K562 (cell line): ENCODE measurements at regions not wholly inside any gene's neighbourhood (a gene's known extent, or its start where the extent isn't known, plus 50 kb on each side); places are given as distances from the start of the nearest gene placed in this dataset.

Source experiments
- ATAC-seq: fragments of 200-7000 bp; cut with Tn5 transposase; 3 replicates; pipeline ENCODE4 v1.9.1; 2020; ENCODE audit warnings: moderate library complexity
- BruUV-seq: library from RNA; stranded (reverse); fragments of 400-500 nt; replicated peaks from 2 replicates; lab custom pipeline; 2021; lab: Mats Ljungman, UMichigan
- CTCF ChIA-PET: fragments of 300-600 bp; formaldehyde crosslinking; extraction: SDS; loops from one replicate; lab custom pipeline; 2021; ENCODE audit warnings: low intra/inter-chr PET ratio; lab: Yijun Ruan, JAX
- POLR2A ChIA-PET: fragments of 300-600, 350-650 bp; sonication (Branson Sonifier 250); formaldehyde crosslinking; extraction: SDS; loops from one replicate; lab custom pipeline; 2021; ENCODE audit warnings: antibody characterized with exemption, inconsistent platforms; lab: Yijun Ruan, JAX
- DNase-seq, 4 experiments: peaks; one replicate each; pipeline versions ENCODE4 v3.0.0 to v3.0.0-alpha.2; 2011 to 2018; ENCODE audit warnings: low spot score in 3 of 4, mixed read lengths in 3 of 4; ENCODE audit errors: extremely low read depth in 1 of 4
- FAIRE-seq: peaks from 2 replicates; lab custom pipeline; 2011; peaks lifted over from hg19 to GRCh38; lab: Jason Lieb, UNC
- H2AFZ ChIP-seq: 2 replicates; pipeline ENCODE4 v1.6.0; 2011; ENCODE audit warnings: low read depth, low read length, control low read depth, inconsistent platforms
- H3K27ac ChIP-seq: fragments of 200-600 bp; 3 replicates; pipeline ENCODE4 v1.8.0; 2011; ENCODE audit warnings: low read depth, mild to moderate bottlenecking, control low read depth, inconsistent platforms, low read length, moderate library complexity, mixed read lengths; ENCODE audit errors: extremely low read depth
- H3K27me3 ChIP-seq, 2 experiments: fragments of 300-600 bp in 1 of 2; 2 replicates in 1 of 2; 3 replicates in 1 of 2; pipeline versions ENCODE4 v1.6.0 to v1.8.0; 2011; ENCODE audit warnings: inconsistent platforms in 2 of 2, low read length in 2 of 2, mild to moderate bottlenecking in 1 of 2, mixed read lengths in 1 of 2, moderate library complexity in 1 of 2; ENCODE audit not compliant: control insufficient read depth in 2 of 2, insufficient read depth in 2 of 2
- H3K36me3 ChIP-seq: fragments of 300-600 bp; 3 replicates; pipeline ENCODE4 v1.8.0; 2011; ENCODE audit warnings: mild to moderate bottlenecking, low read length, inconsistent platforms; ENCODE audit not compliant: control insufficient read depth, insufficient read depth
- H3K4me1 ChIP-seq, 2 experiments: fragments of 200-600 bp in 1 of 2; replicated peaks in 1 of 2; 2 replicates in 1 of 2; 3 replicates in 1 of 2; pipeline versions ENCODE4 v1.5.1 to v1.8.0; 2011; ENCODE audit warnings: inconsistent platforms in 2 of 2, low read length in 2 of 2, mild to moderate bottlenecking in 1 of 2, mixed read lengths in 1 of 2, moderate library complexity in 1 of 2; ENCODE audit not compliant: control insufficient read depth in 2 of 2, insufficient read depth in 2 of 2
- H3K4me2 ChIP-seq: 2 replicates; pipeline ENCODE4 v1.6.1; 2011; ENCODE audit warnings: low read length, control low read depth, inconsistent platforms, mixed read lengths; ENCODE audit not compliant: insufficient read depth
- H3K4me3 ChIP-seq: fragments of 200-600 bp; sonication (generic), shearing (Covaris generic); 2 replicates; pipeline ENCODE4 v1.5.1; 2016; ENCODE audit warnings: control low read depth, inconsistent platforms
- H3K79me2 ChIP-seq: fragments of 200-600 bp; 3 replicates; pipeline ENCODE4 v1.8.0; 2011; ENCODE audit warnings: low read length, inconsistent platforms; ENCODE audit not compliant: control insufficient read depth, insufficient read depth
- H3K9ac ChIP-seq, 2 experiments: 2 replicates each; pipeline versions ENCODE4 v1.6.0 to v1.6.1; 2011; ENCODE audit warnings: low read depth in 2 of 2, low read length in 2 of 2, control low read depth in 1 of 2, inconsistent platforms in 1 of 2, mild to moderate bottlenecking in 1 of 2, mixed read lengths in 1 of 2; ENCODE audit not compliant: insufficient read depth in 1 of 2
- H3K9me1 ChIP-seq: one replicate; pipeline ENCODE4 v1.6.0; 2011; ENCODE audit warnings: inconsistent platforms, mild to moderate bottlenecking, low read length, moderate library complexity; ENCODE audit not compliant: control insufficient read depth, insufficient read depth
- H3K9me3 ChIP-seq: replicated peaks from 2 replicates; pipeline ENCODE4 v1.5.1; 2011; ENCODE audit warnings: low read depth, low read length, inconsistent platforms; ENCODE audit not compliant: control insufficient read depth, insufficient read depth
- H4K20me1 ChIP-seq: replicated peaks from 2 replicates; pipeline ENCODE4 v1.6.1; 2011; ENCODE audit warnings: low read length, inconsistent platforms, mixed read lengths; ENCODE audit not compliant: control insufficient read depth, insufficient read depth
- ELK3 ChIP-seq: fragments of 450-650 bp; formaldehyde crosslinking; IDR thresholded peaks from 2 replicates; pipeline ENCODE4 v1.4.0; 2020; ENCODE audit warnings: mild to moderate bottlenecking
- MYC ChIP-seq, 2 experiments: fragments of 250-450 bp in 1 of 2; sonication (Bioruptor Pico) in 1 of 2; IDR thresholded peaks; 2 replicates each; pipeline versions ENCODE4 v1.5.1 to v1.6.1; 2012 to 2021; ENCODE audit warnings: low read depth in 2 of 2, borderline replicate concordance in 1 of 2, improper control_type of control experiment in 1 of 2, low read length in 1 of 2, mild to moderate bottlenecking in 1 of 2, moderate library complexity in 1 of 2
- NFIC ChIP-seq: fragments of 450-650 bp; IDR thresholded peaks from 2 replicates; pipeline ENCODE4 v1.6.1; 2017; ENCODE audit warnings: mild to moderate bottlenecking, inconsistent platforms
- TFE3 ChIP-seq: fragments of 450-650 bp; formaldehyde crosslinking; IDR thresholded peaks from 2 replicates; pipeline ENCODE4 v1.4.0; 2020; ENCODE audit warnings: mild to moderate bottlenecking, mixed read lengths
- WGBS: fragments of 100-300 bp; shearing (Covaris generic); methylation state at CpG from one replicate; pipeline ENCODE4 v1.1.6; 2016; ENCODE audit warnings: low coverage, mixed read lengths; ENCODE audit not compliant: insufficient coverage; ENCODE audit errors: missing lambda C conversion rate; 5-methylcytosine and 5-hydroxymethylcytosine counted together
- in situ Hi-C: fragments of 300-500 bp; cut with MboI; formaldehyde crosslinking; loops from 4 replicates; pipeline ENCODE4 v1.15.0; 2018; ENCODE audit warnings: inconsistent platforms, mixed read lengths
- intact Hi-C: fragments of 100-400 bp; cut with micrococcal nuclease; formaldehyde crosslinking; loops from 2 replicates; pipeline ENCODE4 v1.14.2; 2022

DNA sequence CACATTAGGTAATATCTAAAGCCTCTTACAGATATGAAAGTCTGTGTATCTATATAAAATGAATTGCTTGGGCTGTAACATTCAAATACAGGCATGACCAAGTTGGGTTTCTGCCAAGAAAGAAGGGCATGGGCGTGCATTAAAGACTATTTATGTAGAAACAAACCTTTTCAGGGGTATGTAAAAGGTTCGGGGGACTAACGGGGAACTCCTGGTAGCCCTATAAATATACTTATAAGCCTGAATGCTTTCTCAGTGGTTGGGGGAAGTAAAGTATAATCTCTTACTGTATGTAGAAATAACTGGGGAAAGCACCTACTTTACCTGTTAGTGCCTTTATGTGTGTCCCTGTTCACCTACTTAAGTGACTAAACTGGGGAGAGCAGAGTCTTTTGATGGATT, 154.5 kb upstream of the TBL1XR1 start:
- no peak for DNase-seq
- Histone ChIP-seq H3K79me2 (no peaks in the 10 kb centered on the region), H3K27me3 (no peaks in the 10 kb centered on the region), H3K4me2 (no peak overlapping the region), H3K9me1 (no peaks in the 10 kb centered on the region), H3K9me3 (no peaks in the 10 kb centered on the region), H2AFZ (peak overlapping the region; percentile 69), H3K4me1 (peaks cover 8 to 30% of the 10 kb centered on the region in 2 experiments), H3K4me3 (no peak overlapping the region), H4K20me1 (no peaks in the 10 kb centered on the region), H3K27ac (no peak overlapping the region), H3K9ac (no peak overlapping the region), H3K36me3 (no peaks in the 10 kb centered on the region)
- no peak for TF ChIP-seq MYC (IDR thresholded peaks at IDR 0.05; ENCODE audit: low read depth, low read length)
- TF ChIP-seq MYC (CRISPR knock-in tag; IDR thresholded peaks at IDR 0.05; ENCODE audit: borderline replicate concordance, low read depth), result no peak
- no peak for TF ChIP-seq ELK3 (CRISPR knock-in tag)
- TF ChIP-seq NFIC, result 0 out of 2 replicates have a peak, but pooled peaks have one; percentile 16
- no peak for TF ChIP-seq TFE3 (CRISPR knock-in tag)
- WGBS, result 86% methylated on average over 3 of the region's 3 CpGs
- BruUV-seq, result no TSS peak
- ChIA-PET POLR2A (no interaction called here), CTCF (no interaction called here)
- no peak for FAIRE-seq
- in situ Hi-C loops (no loop called here), intact Hi-C loops (no loop called here)
- ATAC-seq, result no peak
